DMS153 treated with DMSO at 0.1 percent for 48 hours (cell line): ENCODE measurements at regions not wholly inside any gene's neighbourhood (a gene's known extent, or its start where the extent isn't known, plus 50 kb on each side); places are given as distances from the start of the nearest gene placed in this dataset.

Experiments used
- DNase-seq: peaks from one replicate; lab custom pipeline; 2025; ENCODE audit not compliant: unreplicated experiment; lab: John Stamatoyannopoulos, UW

DNA sequence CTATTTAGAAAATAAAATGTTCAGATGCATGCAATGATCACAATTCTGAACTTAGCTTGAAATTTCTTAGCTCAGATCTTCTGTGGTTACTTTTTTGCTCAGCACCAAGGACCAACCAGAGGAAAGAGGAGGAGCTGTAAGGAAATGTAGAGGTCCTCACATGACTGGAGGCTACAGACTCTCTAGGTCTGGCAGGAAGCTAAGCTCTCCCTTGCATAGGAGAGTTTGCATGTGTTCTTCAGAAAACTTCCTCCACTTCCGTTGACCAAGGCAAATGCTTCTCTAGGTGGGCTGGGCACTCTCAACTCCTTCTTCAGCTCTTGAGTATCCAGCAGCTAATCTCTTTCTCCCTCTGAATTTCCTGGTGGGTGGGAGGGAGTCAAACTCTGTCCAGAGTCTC lies 119.6 kb downstream of the BTC start:
- DNase-seq = no peak

DNA sequence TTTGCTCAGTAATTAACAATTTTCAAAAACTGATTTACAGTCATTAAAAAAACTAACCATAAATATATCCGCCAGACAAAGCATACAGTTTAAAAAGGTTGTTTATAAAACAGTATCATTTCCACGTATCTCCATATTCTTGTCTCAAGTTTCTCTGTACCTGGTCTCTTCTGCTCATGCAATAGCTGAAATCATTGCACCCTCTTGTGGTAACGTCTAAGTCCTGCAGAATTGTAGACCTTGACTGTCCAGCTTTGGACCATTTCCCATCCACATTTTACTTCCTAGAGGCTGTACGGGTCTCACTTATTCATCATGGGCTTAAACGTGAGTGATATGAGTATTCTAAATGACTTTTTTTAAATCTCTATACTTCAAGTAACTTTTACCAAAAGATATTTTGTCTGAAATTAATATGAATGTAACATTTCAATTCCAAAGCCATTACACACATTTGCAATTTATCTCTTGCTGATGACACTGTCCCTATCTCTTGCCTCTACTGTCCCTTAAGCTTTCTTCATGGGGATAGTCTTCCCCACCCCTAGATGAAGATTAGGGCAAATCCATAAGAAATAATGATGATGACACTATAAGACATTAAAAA lies 118.5 kb downstream of the BTC start:
- peak; percentile 30 for DNase-seq

DNA sequence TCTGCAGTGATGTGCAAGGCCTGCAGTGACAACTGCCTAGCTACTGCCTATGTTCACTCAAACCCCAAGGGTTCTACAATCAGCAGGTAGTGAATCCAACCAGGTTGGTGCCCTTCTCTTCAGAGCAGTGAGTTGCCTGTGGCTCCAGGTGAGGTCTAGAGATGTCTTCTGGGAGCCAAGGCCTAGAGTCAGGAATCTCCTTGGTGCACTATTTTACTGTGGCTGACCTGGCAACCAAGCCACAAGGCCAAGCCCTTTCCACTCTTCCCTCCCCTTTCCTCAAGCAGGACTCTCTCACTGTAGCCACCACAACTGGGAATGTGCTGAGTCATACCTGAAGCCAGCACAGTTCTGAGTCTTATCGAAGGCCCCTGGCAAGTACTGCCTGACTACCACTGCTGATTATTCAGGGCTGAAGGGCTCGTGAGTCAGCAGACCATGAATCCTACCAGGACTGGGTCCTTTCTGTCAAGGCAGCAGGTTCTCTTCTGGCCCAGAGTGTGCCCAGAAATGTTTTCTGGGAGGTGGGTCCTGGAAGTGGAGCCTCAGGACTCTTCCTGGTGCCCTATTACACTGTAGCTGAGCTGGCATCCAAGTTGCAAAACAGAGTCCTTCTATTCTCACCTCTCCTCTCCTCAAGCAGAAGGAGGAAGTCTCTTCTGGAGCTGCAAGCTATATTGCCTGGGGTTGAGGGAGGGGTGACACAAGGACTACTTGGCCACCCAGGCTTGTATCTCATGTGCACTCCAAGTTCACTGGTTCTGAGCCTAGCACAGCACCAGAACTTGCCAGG lies 111.6 kb downstream of the BTC start:
- DNase-seq = no peak

DNA sequence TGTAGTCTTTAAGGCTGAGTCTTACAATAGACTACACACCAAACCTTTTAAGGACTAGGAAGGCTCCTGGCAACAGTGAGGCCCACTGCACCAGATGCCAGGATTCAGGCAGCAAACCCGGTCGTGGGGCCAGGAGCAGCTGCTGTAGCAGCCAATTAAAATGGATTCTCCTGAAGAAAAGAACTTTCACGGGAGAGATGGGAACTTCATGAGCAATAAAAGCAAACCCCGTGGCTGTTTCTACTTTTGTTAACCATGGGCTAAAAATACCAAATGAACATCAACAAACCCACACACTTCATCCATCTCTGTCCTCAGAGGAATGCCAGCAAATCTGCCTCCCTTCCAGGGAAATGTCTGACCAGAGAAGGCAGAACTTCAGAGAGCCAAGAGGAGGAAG lies 101.4 kb downstream of the BTC start:
- DNase-seq = no peak
